ENCODE measurements at regions not wholly inside any gene's neighbourhood (a gene's known extent, or its start where the extent isn't known, plus 50 kb on each side); places are given as distances from the start of the nearest gene placed in this dataset.
"Not testable (repeated sequence)": the region's sequence is repeated elsewhere in the genome, so short reads cannot be mapped to it uniquely, and the experiment has no call there.

DNA sequence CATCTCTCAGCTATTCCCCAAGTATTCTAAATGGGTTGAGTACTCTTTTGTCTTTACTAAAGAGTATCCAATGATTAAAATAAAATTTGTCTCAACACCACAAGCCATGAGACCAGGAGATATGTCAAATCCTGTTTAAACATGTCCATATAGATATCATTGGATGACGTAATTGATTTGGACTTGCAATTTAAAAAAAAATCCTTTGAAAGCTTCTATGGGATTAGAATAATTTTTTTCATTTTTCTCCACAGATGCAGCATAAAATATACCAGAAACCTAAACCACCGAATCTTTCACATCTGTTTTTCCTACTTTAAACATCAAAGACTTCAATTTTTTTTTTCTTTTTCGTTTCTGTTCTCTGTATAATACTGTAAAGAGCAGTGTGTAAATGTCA lies 1022.3 kb downstream of the EPHA3 start:
- H3K27ac ChIP-seq, result no peak overlapping the region
- no peak for DNase-seq (ENCODE audit: low read depth, low spot score)

DNA sequence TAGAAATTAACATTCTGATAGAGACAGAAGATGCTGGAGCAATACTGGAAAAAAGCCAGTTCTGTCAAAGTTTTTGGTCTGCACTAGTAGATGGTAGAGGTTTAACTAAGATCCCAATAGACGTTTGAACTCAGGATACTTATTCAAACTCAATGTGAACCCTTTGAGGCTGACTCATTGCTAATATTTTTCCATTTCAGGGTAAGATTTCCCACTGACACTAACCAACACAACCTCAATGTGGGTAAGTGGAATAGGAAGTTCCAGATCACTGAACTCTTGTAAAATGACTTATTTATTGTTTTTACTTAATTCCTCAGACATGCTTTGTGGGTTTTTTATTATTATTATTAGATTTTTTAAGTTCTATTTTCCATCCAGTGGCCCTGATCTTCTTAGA lies 1024.8 kb downstream of the EPHA3 start:
- no peak overlapping the region for H3K27ac ChIP-seq
- DNase-seq (ENCODE audit: low read depth, low spot score), result no peak

DNA sequence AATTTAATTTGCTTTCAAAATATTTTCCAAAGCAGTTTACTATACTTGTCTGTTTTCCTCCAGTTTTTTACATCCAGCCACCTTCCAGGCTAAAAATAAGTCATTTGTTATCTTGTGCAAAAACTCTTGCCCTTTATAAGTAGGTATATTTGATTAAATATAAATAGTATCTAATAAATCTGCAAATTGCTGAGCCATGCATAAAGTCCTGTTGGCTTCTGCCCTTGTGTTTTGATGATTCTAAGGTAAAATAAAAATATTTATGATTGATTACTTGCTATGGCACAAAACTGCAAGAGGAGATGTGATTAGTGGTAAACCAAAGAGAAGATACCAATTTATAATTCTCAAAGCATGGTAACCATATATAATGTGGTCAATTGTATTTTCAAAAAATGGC lies 1026.7 kb downstream of the EPHA3 start:
- no peak overlapping the region for H3K27ac ChIP-seq
- DNase-seq (ENCODE audit: low read depth, low spot score), result no peak

DNA sequence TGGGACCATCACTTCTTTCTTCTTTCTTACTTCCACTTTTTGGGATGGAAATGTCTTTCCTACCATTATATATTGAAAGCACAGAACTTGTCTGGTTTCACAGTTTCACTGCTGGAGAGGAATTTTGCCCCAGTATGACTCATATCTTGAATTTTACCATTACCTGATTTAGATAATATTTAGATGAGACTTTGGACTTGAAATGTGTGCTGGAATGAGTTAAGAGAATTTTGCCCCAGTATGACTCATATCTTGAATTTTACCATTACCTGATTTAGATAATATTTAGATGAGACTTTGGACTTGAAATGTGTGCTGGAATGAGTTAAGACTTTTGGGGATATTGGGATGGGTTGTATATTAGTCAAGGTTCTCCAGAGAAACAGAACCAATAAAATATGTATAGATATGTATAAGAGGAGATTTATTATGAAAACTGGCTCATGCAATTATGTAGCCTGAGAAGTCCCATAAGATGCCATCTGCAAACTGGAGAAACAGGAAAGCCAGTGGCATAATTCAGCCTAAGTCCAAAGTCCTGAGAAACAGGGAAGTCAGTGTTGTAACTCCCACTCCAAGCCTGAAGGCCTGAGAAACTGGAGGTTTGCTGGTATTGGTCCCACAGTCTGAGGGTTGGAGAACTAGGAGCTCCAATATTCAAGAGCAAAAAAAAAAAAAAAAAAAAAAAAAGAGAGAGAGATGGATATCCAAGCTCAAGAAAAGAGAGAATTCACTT lies 1029.2 kb downstream of the EPHA3 start:
- H3K27ac ChIP-seq, result no peak overlapping the region
- DNase-seq (ENCODE audit: low read depth, low spot score), result no peak

DNA sequence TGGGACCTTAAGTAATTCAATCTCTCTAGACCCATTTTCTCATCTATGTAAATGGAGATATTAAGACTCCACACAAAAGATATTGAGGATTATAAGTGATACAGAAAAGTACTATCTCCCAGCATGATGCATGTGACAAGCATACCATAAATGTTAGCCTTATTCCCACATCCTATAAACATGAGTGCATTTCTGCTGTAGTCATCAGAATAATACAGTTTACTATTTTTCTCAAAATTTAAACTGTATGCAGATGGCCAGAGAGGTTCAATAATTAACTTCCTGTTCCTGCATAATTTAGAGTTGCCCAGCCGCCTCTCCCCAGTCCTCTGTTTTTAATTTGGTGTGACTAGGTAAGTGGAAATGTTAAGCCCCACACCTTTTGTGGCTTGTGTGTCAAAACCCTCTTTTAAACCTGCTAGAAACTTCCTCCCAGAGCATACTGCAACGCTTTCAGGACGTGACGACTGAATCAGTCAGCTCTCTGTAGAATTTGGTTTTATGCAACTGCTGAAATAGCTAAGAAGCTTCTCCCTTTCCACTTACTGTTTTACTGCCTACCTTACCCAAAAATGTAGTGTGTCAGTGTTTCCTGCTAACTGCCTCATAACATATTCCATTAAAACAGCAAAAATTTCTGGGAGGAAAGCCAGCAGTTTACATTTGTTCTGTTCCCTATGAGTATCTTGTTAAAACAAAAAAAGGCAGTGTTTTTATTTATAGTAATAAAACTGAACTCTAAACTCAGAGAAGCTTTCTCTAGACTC lies 1037.9 kb downstream of the EPHA3 start:
- no peak overlapping the region for H3K27ac ChIP-seq
- DNase-seq (ENCODE audit: low read depth, low spot score), result no peak

DNA sequence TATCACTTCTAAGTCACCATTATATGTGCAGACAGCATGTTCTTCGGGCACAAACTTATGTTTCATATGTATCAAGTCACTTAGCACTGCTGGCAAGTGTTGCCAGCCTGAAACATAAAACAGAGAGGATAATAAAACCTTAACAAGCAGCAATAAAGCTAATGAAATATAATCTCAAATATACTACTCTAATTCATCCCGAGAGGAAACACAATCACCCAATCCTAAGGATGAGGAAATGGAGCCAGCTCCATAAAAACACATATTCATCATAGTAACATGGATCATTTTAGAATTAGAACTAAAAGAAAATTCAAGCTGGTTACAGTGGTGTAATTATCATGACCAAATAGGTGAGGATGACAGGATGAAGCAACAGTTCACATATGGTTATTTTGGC lies 1072.7 kb downstream of the EPHA3 start:
- no peak overlapping the region for H3K27ac ChIP-seq
- no peak for DNase-seq (ENCODE audit: low read depth, low spot score)

- no peak for DNase-seq (ENCODE audit: low read depth, low spot score)
- no peak overlapping the region for H3K27ac ChIP-seq
These were observed 1073.1 kb downstream of the EPHA3 start for GRCh38 chr3:90180543-90180942.

DNA sequence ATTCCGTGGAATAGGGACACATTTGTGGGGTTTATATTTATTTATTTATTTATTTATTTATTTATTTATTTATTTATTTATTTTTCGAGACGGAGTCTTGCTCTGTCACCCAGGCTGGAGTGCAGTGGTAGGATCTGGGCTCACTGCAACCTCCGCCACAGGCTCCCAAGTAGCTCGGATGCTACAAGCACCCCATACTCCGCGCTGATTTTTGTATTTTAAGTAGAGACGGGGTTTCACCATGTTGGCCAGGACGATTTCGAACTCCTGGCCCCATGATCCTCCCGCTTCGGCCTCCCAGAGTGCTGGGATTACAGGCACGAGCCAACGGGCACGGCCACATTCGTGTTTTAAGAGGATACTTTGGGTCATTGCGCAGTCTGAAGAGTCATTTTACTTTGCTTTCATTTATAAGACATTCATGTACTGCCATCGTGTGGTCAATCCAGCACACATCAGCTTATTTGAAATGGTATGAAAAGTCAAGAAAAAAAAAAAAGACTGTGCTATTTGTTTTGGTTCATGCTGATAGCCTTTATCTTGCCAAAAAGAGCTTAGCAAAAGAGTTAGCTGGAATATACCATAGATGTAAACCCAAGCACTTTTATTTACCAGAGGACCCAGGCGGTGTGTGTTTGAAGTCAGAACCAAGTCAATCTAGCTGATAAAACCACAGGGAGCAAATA lies 1075.0 kb downstream of the EPHA3 start:
- not testable (repeated sequence) for DNase-seq (ENCODE audit: low read depth, low spot score); H3K27ac ChIP-seq

- DNase-seq (ENCODE audit: low read depth, low spot score), result peak; percentile 8
- H3K27ac ChIP-seq, result no peak overlapping the region
These were observed 1077.4 kb downstream of the EPHA3 start for GRCh38 chr3:90184861-90185260.

GRCh38 chr3:90197383-90197782 lies 1090.0 kb downstream of the EPHA3 start:
- not testable (repeated sequence) for H3K27ac ChIP-seq

DNA sequence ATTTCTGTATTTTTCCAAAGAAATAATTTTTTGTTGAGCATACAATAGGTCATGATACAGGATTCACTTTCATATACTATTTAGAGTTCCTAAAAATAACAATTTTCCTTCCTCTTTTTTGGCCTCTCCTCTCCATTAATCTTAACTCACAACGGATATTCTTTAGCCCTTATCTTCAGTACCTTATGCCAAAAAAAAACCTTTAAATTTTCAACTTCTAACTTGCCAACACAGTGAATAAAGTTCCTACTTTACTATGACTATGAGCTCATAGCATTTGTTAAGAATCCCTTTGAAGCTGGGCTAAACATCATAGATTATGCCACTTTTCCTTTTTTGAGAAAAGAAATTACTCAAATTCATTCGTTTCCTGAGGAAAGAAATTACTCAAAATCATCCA lies 1095.5 kb downstream of the EPHA3 start:
- not testable (repeated sequence) for H3K27ac ChIP-seq; DNase-seq (ENCODE audit: low read depth, low spot score)

More at GRCh38 chr3:90197383-90197782, 1090.0 kb downstream of the EPHA3 start:
- DNase-seq (ENCODE audit: low read depth, low spot score), result not testable (repeated sequence)

DNA sequence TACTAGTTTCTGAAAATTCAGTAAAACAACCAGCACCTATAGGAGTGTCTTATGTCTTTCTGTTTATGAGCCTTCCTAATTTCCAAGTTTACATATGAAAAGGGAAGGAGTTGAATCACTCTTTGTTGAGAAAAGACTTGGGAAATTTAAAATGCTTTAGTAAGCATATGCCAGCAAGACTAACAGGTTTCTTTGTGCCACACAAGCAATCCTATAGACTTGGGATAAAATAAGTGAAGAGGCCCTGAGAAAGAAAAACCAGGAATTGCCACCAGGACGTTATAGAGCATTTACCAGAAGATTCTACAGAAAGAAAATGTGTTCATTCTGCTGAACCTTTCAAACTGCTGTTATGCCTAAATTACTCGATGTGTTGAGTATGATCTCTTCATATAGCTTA lies 1099.1 kb downstream of the EPHA3 start:
- not testable (repeated sequence) for DNase-seq (ENCODE audit: low read depth, low spot score)
- peak overlapping the region; percentile 62 for H3K27ac ChIP-seq

DNA sequence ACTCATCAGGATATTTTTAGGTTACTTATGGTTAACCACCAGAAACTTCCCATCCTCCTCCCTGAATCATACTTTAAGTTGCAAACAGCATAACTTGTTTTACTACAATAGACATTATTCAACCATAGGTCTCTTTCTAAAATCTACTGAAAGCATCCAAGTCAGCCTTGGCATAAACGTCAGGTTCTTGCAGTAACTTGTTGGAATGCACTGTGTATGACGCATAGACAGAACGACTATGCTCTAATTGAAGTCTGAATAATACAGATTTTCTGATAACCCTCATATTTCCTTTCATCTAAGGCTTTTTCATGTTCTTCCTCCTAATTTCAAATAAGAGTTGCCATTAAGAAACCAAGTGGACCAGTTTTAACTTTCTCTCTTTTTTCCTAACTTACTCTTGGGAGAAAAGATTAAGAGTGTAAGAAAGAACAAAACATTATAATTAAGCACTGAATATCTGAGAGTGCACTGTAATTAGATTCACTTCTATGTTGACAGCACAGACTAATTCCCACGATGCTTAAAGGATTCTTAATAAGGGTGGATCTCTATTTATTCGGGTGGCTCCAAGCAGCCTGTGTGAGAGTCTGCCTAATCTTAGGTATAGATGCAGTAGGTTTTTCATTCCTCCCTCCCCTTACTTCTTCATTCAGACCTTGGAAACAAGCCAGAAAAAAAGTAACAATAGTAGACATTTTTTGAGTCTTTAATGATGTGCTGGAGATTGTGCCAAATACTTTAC lies 1100.1 kb downstream of the EPHA3 start:
- H3K27ac ChIP-seq, result peak overlapping the region; percentile 62
- peak; percentile 95 for DNase-seq (ENCODE audit: low read depth, low spot score)

DNA sequence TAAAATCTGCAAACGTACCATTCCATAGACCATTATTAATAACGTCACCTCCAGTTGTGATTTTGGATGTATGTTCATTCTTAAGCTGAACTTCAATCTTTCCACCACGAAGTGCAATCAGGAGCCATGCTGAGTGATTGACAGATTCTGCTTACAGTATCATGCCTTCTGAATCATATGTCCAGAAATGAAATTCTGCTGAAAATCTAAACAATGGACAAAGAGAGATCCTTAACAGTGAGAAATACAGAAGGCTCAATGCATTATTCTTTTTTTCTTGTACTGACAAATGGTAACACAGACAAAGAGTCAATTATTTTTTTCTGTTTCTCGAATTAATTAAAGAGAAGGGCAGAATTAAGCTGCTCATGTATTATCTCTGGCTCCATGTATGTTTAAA lies 1114.5 kb downstream of the EPHA3 start:
- H3K27ac ChIP-seq, result no peak overlapping the region
- no peak for DNase-seq (ENCODE audit: low read depth, low spot score)

DNA sequence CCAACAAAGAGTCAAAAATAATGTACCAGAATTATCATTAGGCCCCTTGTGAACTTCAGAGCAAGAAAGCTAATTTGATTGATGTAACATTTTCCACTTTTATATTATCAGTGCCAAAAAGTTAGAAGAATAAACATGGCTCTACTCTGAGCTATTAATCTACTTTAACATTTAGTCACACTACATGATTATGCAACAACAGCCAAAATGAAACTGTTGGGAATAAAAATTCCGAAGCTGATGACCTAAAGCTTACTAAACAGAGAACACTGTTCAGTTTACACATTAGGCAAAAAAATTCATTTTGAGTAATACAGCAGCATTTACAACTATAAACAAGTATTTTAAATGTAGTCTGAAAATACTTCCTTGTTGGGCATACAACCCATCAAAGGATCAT lies 1134.1 kb downstream of the EPHA3 start:
- DNase-seq (ENCODE audit: low read depth, low spot score), result no peak
- no peak overlapping the region for H3K27ac ChIP-seq

- H3K27ac ChIP-seq, result no peak overlapping the region
- no peak for DNase-seq (ENCODE audit: low read depth, low spot score)
These were observed 1145.7 kb downstream of the EPHA3 start for GRCh38 chr3:90253131-90253530.

DNA sequence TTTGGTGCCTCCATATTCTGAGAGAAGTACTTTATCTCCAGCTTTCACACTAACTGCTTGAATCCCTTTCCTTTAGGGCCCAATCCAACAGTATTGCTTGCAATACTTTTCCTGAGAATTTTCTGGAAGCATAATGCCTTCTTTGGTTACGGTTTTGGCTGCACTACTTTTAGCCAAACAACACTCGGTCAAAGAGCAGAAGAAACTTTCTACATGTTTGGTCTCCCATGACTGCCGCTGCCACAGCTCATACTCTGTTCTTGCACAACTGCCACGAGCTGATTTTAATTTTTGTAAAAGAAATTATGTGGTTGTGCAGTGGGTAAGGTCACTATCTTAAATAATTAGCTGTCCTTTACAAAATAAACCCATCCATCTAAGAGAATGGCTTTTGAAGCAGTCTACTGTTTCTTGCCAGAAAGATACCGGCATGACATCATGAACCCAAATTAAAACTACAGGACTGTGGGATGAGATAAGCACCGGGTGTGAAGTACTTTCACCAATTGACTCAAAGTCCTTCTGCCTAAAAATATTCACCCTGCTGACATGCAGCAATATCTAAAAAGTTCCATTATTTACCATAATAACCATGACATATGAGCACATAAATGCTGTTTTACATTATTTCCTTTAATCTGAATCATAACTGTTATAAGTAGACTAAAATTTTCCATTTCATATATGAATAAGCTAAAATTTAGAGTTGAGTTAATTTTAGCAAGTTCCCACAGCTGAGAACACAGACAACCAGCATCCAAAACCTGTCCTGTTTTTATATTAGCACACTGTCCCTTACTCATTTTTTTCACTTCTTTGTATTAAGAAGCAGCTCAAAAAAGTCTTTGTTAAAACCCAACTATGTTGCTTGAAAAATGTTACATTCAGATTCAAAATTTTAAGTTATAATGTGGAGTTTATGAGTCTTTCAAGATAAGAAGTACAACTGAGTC lies 1154.3 kb downstream of the EPHA3 start:
- DNase-seq (ENCODE audit: low read depth, low spot score), result no peak

More for the DNA sequence above, 1154.3 kb downstream of the EPHA3 start:
- H3K27ac ChIP-seq, result no peak overlapping the region
